IPS DF 19.7 (cell line): ENCODE measurements at regions not wholly inside any gene's neighbourhood (a gene's known extent, or its start where the extent isn't known, plus 50 kb on each side); places are given as distances from the start of the nearest gene placed in this dataset.

Source experiments
- DNase-seq: peaks from one replicate; pipeline ENCODE4 v3.0.0-alpha.2; 2013; ENCODE audit warnings: low read depth, low spot score

GRCh38 chr12:23455283-23455682 lies 494.2 kb downstream of the SOX5 start:
- no peak for DNase-seq

- no peak for DNase-seq
Observed at GRCh38 chr12:23458640-23459039, 490.8 kb downstream of the SOX5 start.

- DNase-seq: no peak
Observed at GRCh38 chr12:23462546-23462945, 486.9 kb downstream of the SOX5 start.

- DNase-seq: no peak
Observed at GRCh38 chr12:23463172-23463571, 486.3 kb downstream of the SOX5 start.

- DNase-seq: no peak
Observed at GRCh38 chr12:23464241-23464812, 485.1 kb downstream of the SOX5 start.

- no peak for DNase-seq
Observed at GRCh38 chr12:23472329-23472971, 477.0 kb downstream of the SOX5 start.

GRCh38 chr12:23473071-23473470 lies 476.4 kb downstream of the SOX5 start:
- DNase-seq: no peak

- no peak for DNase-seq
Observed at GRCh38 chr12:23474438-23474976, 475.0 kb downstream of the SOX5 start.
